T-helper 2 cell treated with Interferon-gamma antibody and Interleukin-4, amounts not matched to agents 5 μg/mL and 100 μg/mL, for 36 hours (primary cell): ENCODE measurements at regions not wholly inside any gene's neighbourhood (a gene's known extent, or its start where the extent isn't known, plus 50 kb on each side); places are given as distances from the start of the nearest gene placed in this dataset.

Source experiments
- DNase-seq: peaks from one replicate; pipeline ENCODE4 v3.0.0; 2021; ENCODE audit warnings: low spot score
- H3K27ac Mint-ChIP-seq: one replicate; pipeline ENCODE4 v1.8.0; 2021; ENCODE audit warnings: mild to moderate bottlenecking, mixed read lengths
- H3K27me3 Mint-ChIP-seq: one replicate; pipeline ENCODE4 v1.8.0; 2021; ENCODE audit warnings: low read depth, mixed read lengths
- H3K36me3 Mint-ChIP-seq: one replicate; pipeline ENCODE4 v1.8.0; 2021; ENCODE audit warnings: low read depth, mixed read lengths
- H3K4me1 Mint-ChIP-seq: one replicate; pipeline ENCODE4 v1.8.0; 2021; ENCODE audit warnings: low read depth, mixed read lengths
- H3K4me3 Mint-ChIP-seq: one replicate; pipeline ENCODE4 v1.8.0; 2022; ENCODE audit warnings: mild to moderate bottlenecking, moderate library complexity, mixed read lengths
- H3K9me3 Mint-ChIP-seq: one replicate; pipeline ENCODE4 v1.8.0; 2021; ENCODE audit warnings: mixed read lengths

- no peaks in the 10 kb centered on the region for H3K27me3 Mint-ChIP-seq
Observed at GRCh38 chr1:80225510-80225909, 1219.0 kb upstream of the ADGRL4 start.

GRCh38 chr1:80221319-80221718, 1214.8 kb upstream of the ADGRL4 start:
- Mint-ChIP-seq H3K4me3 (no peak overlapping the region), H3K36me3 (no peaks in the 10 kb centered on the region), H3K4me1 (no peaks in the 10 kb centered on the region), H3K9me3 (peaks cover 11% of the 10 kb centered on the region), H3K27ac (no peak overlapping the region), H3K27me3 (no peaks in the 10 kb centered on the region)
- no peak for DNase-seq

More at GRCh38 chr1:80225510-80225909, 1219.0 kb upstream of the ADGRL4 start:
- Mint-ChIP-seq H3K4me1 (no peaks in the 10 kb centered on the region), H3K9me3 (peaks cover 11% of the 10 kb centered on the region), H3K27ac (no peak overlapping the region), H3K4me3 (no peak overlapping the region), H3K36me3 (no peaks in the 10 kb centered on the region)
- no peak for DNase-seq

- H3K27me3 Mint-ChIP-seq: no peaks in the 10 kb centered on the region
- no peaks in the 10 kb centered on the region for H3K36me3 Mint-ChIP-seq
- no peaks in the 10 kb centered on the region for H3K4me1 Mint-ChIP-seq
- no peak for DNase-seq
- no peaks in the 10 kb centered on the region for H3K9me3 Mint-ChIP-seq
- H3K27ac Mint-ChIP-seq: no peak overlapping the region
- no peak overlapping the region for H3K4me3 Mint-ChIP-seq
Observed at GRCh38 chr1:80218112-80218511, 1211.6 kb upstream of the ADGRL4 start.

- H3K27me3 Mint-ChIP-seq: no peaks in the 10 kb centered on the region
- DNase-seq: no peak
Observed at GRCh38 chr1:80217377-80217986, 1211.0 kb upstream of the ADGRL4 start.

GRCh38 chr1:80214888-80215540, 1208.5 kb upstream of the ADGRL4 start:
- H3K27ac Mint-ChIP-seq: no peak overlapping the region
- no peaks in the 10 kb centered on the region for H3K27me3 Mint-ChIP-seq
- DNase-seq: no peak
- no peak overlapping the region for H3K4me3 Mint-ChIP-seq
- H3K9me3 Mint-ChIP-seq: no peaks in the 10 kb centered on the region
- no peaks in the 10 kb centered on the region for H3K36me3 Mint-ChIP-seq
- H3K4me1 Mint-ChIP-seq: no peaks in the 10 kb centered on the region

More at GRCh38 chr1:80217377-80217986, 1211.0 kb upstream of the ADGRL4 start:
- Mint-ChIP-seq H3K27ac (no peak overlapping the region), H3K36me3 (no peaks in the 10 kb centered on the region), H3K4me1 (no peaks in the 10 kb centered on the region), H3K9me3 (no peaks in the 10 kb centered on the region), H3K4me3 (no peak overlapping the region)

GRCh38 chr1:80212948-80213347, 1206.4 kb upstream of the ADGRL4 start:
- H3K4me3 Mint-ChIP-seq: no peak overlapping the region
- H3K36me3 Mint-ChIP-seq: no peaks in the 10 kb centered on the region
- H3K27ac Mint-ChIP-seq: no peak overlapping the region
- no peak for DNase-seq
- H3K9me3 Mint-ChIP-seq: no peaks in the 10 kb centered on the region
- no peaks in the 10 kb centered on the region for H3K4me1 Mint-ChIP-seq
- no peaks in the 10 kb centered on the region for H3K27me3 Mint-ChIP-seq

- no peaks in the 10 kb centered on the region for H3K36me3 Mint-ChIP-seq
- H3K9me3 Mint-ChIP-seq: no peaks in the 10 kb centered on the region
- H3K27me3 Mint-ChIP-seq: no peaks in the 10 kb centered on the region
- DNase-seq: no peak
- H3K27ac Mint-ChIP-seq: no peak overlapping the region
- H3K4me1 Mint-ChIP-seq: no peaks in the 10 kb centered on the region
- H3K4me3 Mint-ChIP-seq: no peak overlapping the region
Observed at GRCh38 chr1:80211691-80212380, 1205.3 kb upstream of the ADGRL4 start.

- peaks cover 10% of the 10 kb centered on the region for H3K9me3 Mint-ChIP-seq
- H3K4me3 Mint-ChIP-seq: no peak overlapping the region
- H3K4me1 Mint-ChIP-seq: no peaks in the 10 kb centered on the region
- no peaks in the 10 kb centered on the region for H3K36me3 Mint-ChIP-seq
- H3K27me3 Mint-ChIP-seq: no peaks in the 10 kb centered on the region
- DNase-seq: no peak
- no peak overlapping the region for H3K27ac Mint-ChIP-seq
Observed at GRCh38 chr1:80202118-80202517, 1195.6 kb upstream of the ADGRL4 start.

GRCh38 chr1:80194221-80194620, 1187.7 kb upstream of the ADGRL4 start:
- H3K4me1 Mint-ChIP-seq: no peaks in the 10 kb centered on the region
- peaks cover 10% of the 10 kb centered on the region for H3K9me3 Mint-ChIP-seq
- no peak overlapping the region for H3K27ac Mint-ChIP-seq
- no peaks in the 10 kb centered on the region for H3K27me3 Mint-ChIP-seq
- H3K4me3 Mint-ChIP-seq: no peak overlapping the region
- no peak for DNase-seq
- H3K36me3 Mint-ChIP-seq: no peaks in the 10 kb centered on the region

- no peaks in the 10 kb centered on the region for H3K27me3 Mint-ChIP-seq
- peaks cover 16% of the 10 kb centered on the region for H3K9me3 Mint-ChIP-seq
- H3K36me3 Mint-ChIP-seq: no peaks in the 10 kb centered on the region
- no peak overlapping the region for H3K27ac Mint-ChIP-seq
- DNase-seq: no peak
- H3K4me1 Mint-ChIP-seq: no peaks in the 10 kb centered on the region
- H3K4me3 Mint-ChIP-seq: no peak overlapping the region
Observed at GRCh38 chr1:80181418-80181817, 1174.9 kb upstream of the ADGRL4 start.

- DNase-seq: no peak
- Mint-ChIP-seq H3K27me3 (no peaks in the 10 kb centered on the region), H3K36me3 (no peaks in the 10 kb centered on the region), H3K4me1 (no peaks in the 10 kb centered on the region), H3K27ac (no peak overlapping the region), H3K4me3 (no peak overlapping the region), H3K9me3 (peaks cover 22% of the 10 kb centered on the region)
Observed at GRCh38 chr1:80171631-80172030, 1165.1 kb upstream of the ADGRL4 start.

GRCh38 chr1:80170811-80171485, 1164.4 kb upstream of the ADGRL4 start:
- Mint-ChIP-seq H3K27ac (no peak overlapping the region), H3K4me1 (no peaks in the 10 kb centered on the region), H3K27me3 (no peaks in the 10 kb centered on the region), H3K4me3 (no peak overlapping the region), H3K36me3 (no peaks in the 10 kb centered on the region), H3K9me3 (peaks cover 21% of the 10 kb centered on the region)
- no peak for DNase-seq

GRCh38 chr1:80164150-80164549, 1157.6 kb upstream of the ADGRL4 start:
- H3K27me3 Mint-ChIP-seq: no peaks in the 10 kb centered on the region
- peaks cover 3% of the 10 kb centered on the region for H3K9me3 Mint-ChIP-seq
- H3K36me3 Mint-ChIP-seq: no peaks in the 10 kb centered on the region
- H3K27ac Mint-ChIP-seq: no peak overlapping the region
- DNase-seq: no peak
- H3K4me1 Mint-ChIP-seq: no peaks in the 10 kb centered on the region
- H3K4me3 Mint-ChIP-seq: no peak overlapping the region

- DNase-seq: no peak
- Mint-ChIP-seq H3K4me1 (no peaks in the 10 kb centered on the region), H3K4me3 (no peak overlapping the region), H3K27ac (no peak overlapping the region), H3K36me3 (no peaks in the 10 kb centered on the region), H3K9me3 (peaks cover 3% of the 10 kb centered on the region), H3K27me3 (no peaks in the 10 kb centered on the region)
Observed at GRCh38 chr1:80163686-80164085, 1157.2 kb upstream of the ADGRL4 start.
